HEK293T (cell line): ENCODE measurements at regions not wholly inside any gene's neighbourhood (a gene's known extent, or its start where the extent isn't known, plus 50 kb on each side); places are given as distances from the start of the nearest gene placed in this dataset.

Experiments
- CTCF ChIA-PET: fragments of 350-600 bp; formaldehyde crosslinking; extraction: SDS; loops from one replicate; lab custom pipeline; 2021; ENCODE audit warnings: antibody characterized with exemption, inconsistent platforms; lab: Yijun Ruan, JAX
- POLR2A ChIA-PET: fragments of 350-600 bp; formaldehyde crosslinking; extraction: SDS; loops from one replicate; lab custom pipeline; 2020; ENCODE audit warnings: antibody characterized with exemption, inconsistent platforms; lab: Yijun Ruan, JAX
- DNase-seq: peaks from one replicate; pipeline ENCODE4 v3.0.0; 2012; ENCODE audit warnings: mixed read lengths; ENCODE audit errors: extremely low spot score
- ARNT ChIP-seq: fragments of 450-650 bp; IDR thresholded peaks from 2 replicates; pipeline ENCODE4 v1.6.1; 2017; ENCODE audit warnings: mild to moderate bottlenecking
- BHLHE40 ChIP-seq: fragments of 450-650 bp; IDR thresholded peaks from 2 replicates; pipeline ENCODE4 v1.6.1; 2016; ENCODE audit warnings: mild to moderate bottlenecking, moderate library complexity, borderline replicate concordance
- CTBP1 ChIP-seq: fragments of 450-650 bp; IDR thresholded peaks from 2 replicates; pipeline ENCODE4 v1.6.1; 2016; ENCODE audit warnings: borderline replicate concordance
- ELF4 ChIP-seq: fragments of 450-650 bp; IDR thresholded peaks from 2 replicates; pipeline ENCODE4 v1.6.1; 2017; ENCODE audit warnings: antibody characterized with exemption
- FOXA1 ChIP-seq: fragments of 450-650 bp; IDR thresholded peaks from 2 replicates; pipeline ENCODE4 v1.6.1; 2016; ENCODE audit warnings: mild to moderate bottlenecking
- FOXK2 ChIP-seq: fragments of 450-650 bp; IDR thresholded peaks from 2 replicates; pipeline ENCODE4 v1.6.1; 2016; ENCODE audit warnings: mild to moderate bottlenecking
- FOXM1 ChIP-seq: fragments of 450-650 bp; IDR thresholded peaks from 2 replicates; pipeline ENCODE4 v1.6.1; 2017; ENCODE audit warnings: mild to moderate bottlenecking, borderline replicate concordance
- HDGF ChIP-seq: fragments of 450-650 bp; IDR thresholded peaks from 2 replicates; pipeline ENCODE4 v1.6.1; 2017; ENCODE audit warnings: antibody characterized with exemption, borderline replicate concordance
- L3MBTL2 ChIP-seq: fragments of 450-650 bp; conservative IDR thresholded peaks from 2 replicates; pipeline ENCODE4 v1.6.1; 2016; ENCODE audit warnings: mild to moderate bottlenecking
- LEF1 ChIP-seq: fragments of 450-650 bp; IDR thresholded peaks from 2 replicates; pipeline ENCODE4 v1.6.1; 2017; ENCODE audit warnings: mild to moderate bottlenecking, borderline replicate concordance
- NFRKB ChIP-seq: fragments of 450-650 bp; IDR thresholded peaks from 2 replicates; pipeline ENCODE4 v1.6.1; 2016; ENCODE audit warnings: mild to moderate bottlenecking, moderate library complexity
- PKNOX1 ChIP-seq: fragments of 450-650 bp; IDR thresholded peaks from 2 replicates; pipeline ENCODE4 v1.6.1; 2016
- SP1 ChIP-seq: fragments of 450-650 bp; IDR thresholded peaks from 2 replicates; pipeline ENCODE4 v1.6.1; 2017
- SUZ12 ChIP-seq: fragments of 450-650 bp; IDR thresholded peaks from 2 replicates; pipeline ENCODE4 v1.6.1; 2016; ENCODE audit warnings: mild to moderate bottlenecking
- TARDBP ChIP-seq: fragments of 450-650 bp; IDR thresholded peaks from 2 replicates; pipeline ENCODE4 v1.6.1; 2016
- ZNF384 ChIP-seq: fragments of 450-650 bp; IDR thresholded peaks from 2 replicates; pipeline ENCODE4 v1.6.1; 2016

- TF ChIP-seq L3MBTL2 (no peak), PKNOX1 (no peak), NFRKB (no peak), ARNT (no peak), FOXK2 (no peak), FOXA1 (no peak), SP1 (no peak), HDGF (no peak), BHLHE40 (no peak), LEF1 (no peak), FOXM1 (no peak), SUZ12 (no peak), CTBP1 (no peak), TARDBP (no peak), ZNF384 (no peak), ELF4 (no peak)
Observed at GRCh38 chr1:199813198-199813597, 214.3 kb upstream of the NR5A2 start.

GRCh38 chr1:199815947-199816346, 211.6 kb upstream of the NR5A2 start:
- DNase-seq: no peak
- ChIA-PET CTCF (no interaction called here), POLR2A (no interaction called here)
- TF ChIP-seq BHLHE40 (no peak), CTBP1 (no peak), PKNOX1 (no peak), L3MBTL2 (no peak), FOXA1 (no peak), ELF4 (no peak), LEF1 (no peak), FOXM1 (no peak), NFRKB (no peak), SP1 (no peak), SUZ12 (no peak), FOXK2 (no peak), ZNF384 (no peak), HDGF (no peak), TARDBP (no peak), ARNT (no peak)

More at GRCh38 chr1:199813198-199813597, 214.3 kb upstream of the NR5A2 start:
- CTCF ChIA-PET: interaction anchor here (0.7 kb wide), 1 partner anchor 184 kb away, joined by 3 read pairs; no protein-coding TSS in a partner anchor
- POLR2A ChIA-PET: no interaction called here
- no peak for DNase-seq

- TF ChIP-seq ARNT: no peak
- TF ChIP-seq FOXA1: no peak
- no peak for TF ChIP-seq SP1
- TF ChIP-seq FOXK2: no peak
- TF ChIP-seq ELF4: no peak
- TF ChIP-seq FOXM1: no peak
- no peak for TF ChIP-seq LEF1
- no peak for TF ChIP-seq SUZ12
- no peak for TF ChIP-seq NFRKB
- TF ChIP-seq CTBP1: no peak
- no peak for TF ChIP-seq HDGF
- no peak for TF ChIP-seq PKNOX1
- TF ChIP-seq L3MBTL2: no peak
- CTCF ChIA-PET: no interaction called here
- no peak for DNase-seq
- POLR2A ChIA-PET: no interaction called here
Observed at GRCh38 chr1:199817266-199817665, 210.2 kb upstream of the NR5A2 start.

GRCh38 chr1:199821029-199821779, 206.3 kb upstream of the NR5A2 start:
- DNase-seq: no peak
- ChIA-PET POLR2A (no interaction called here), CTCF (no interaction called here)
- TF ChIP-seq ELF4: no peak
- TF ChIP-seq TARDBP: no peak
- TF ChIP-seq FOXA1: no peak
- no peak for TF ChIP-seq BHLHE40
- TF ChIP-seq PKNOX1: no peak
- TF ChIP-seq L3MBTL2: no peak
- no peak for TF ChIP-seq CTBP1
- TF ChIP-seq FOXM1: no peak
- no peak for TF ChIP-seq LEF1
- no peak for TF ChIP-seq SUZ12
- TF ChIP-seq FOXK2: no peak
- TF ChIP-seq HDGF: no peak
- TF ChIP-seq SP1: no peak

GRCh38 chr1:199832451-199832850, 195.1 kb upstream of the NR5A2 start:
- no peak for DNase-seq
- POLR2A ChIA-PET: no interaction called here
- CTCF ChIA-PET: interaction anchor here (0.7 kb wide), 2 partner anchors 41 to 90 kb away, joined by 3 read pairs; no protein-coding TSS in a partner anchor
- no peak for TF ChIP-seq BHLHE40
- no peak for TF ChIP-seq ARNT
- no peak for TF ChIP-seq SUZ12
- no peak for TF ChIP-seq FOXA1
- TF ChIP-seq PKNOX1: no peak
- no peak for TF ChIP-seq FOXM1
- TF ChIP-seq HDGF: no peak
- no peak for TF ChIP-seq TARDBP
- TF ChIP-seq LEF1: no peak
- no peak for TF ChIP-seq ZNF384
- no peak for TF ChIP-seq ELF4
